SK-N-SH treated with all-trans-retinoic acid at 6 μM for 48 hours (cell line): ENCODE measurements at regions not wholly inside any gene's neighbourhood (a gene's known extent, or its start where the extent isn't known, plus 50 kb on each side); places are given as distances from the start of the nearest gene placed in this dataset.

Source experiments
- ATAC-seq: fragments of 200-7000 bp; cut with Tn5 transposase; 3 replicates; pipeline ENCODE4 v1.9.1; 2020; ENCODE audit warnings: mild to moderate bottlenecking, moderate library complexity
- ARNTL ChIP-seq: fragments of 450-650 bp; formaldehyde crosslinking; IDR thresholded peaks from 2 replicates; pipeline ENCODE4 v1.5.0; 2020; ENCODE audit warnings: low read depth, mild to moderate bottlenecking, moderate library complexity, borderline replicate concordance
- BACH2 ChIP-seq: fragments of 250-450 bp; sonication (Bioruptor Pico); IDR thresholded peaks from 2 replicates; pipeline ENCODE4 v1.9.0; 2021; ENCODE audit warnings: mild to moderate bottlenecking, borderline replicate concordance
- ESRRG ChIP-seq: fragments of 250-450 bp; sonication (Bioruptor Pico); IDR thresholded peaks from 2 replicates; pipeline ENCODE4 v1.6.1; 2021; ENCODE audit warnings: mild to moderate bottlenecking
- GLIS3 ChIP-seq: fragments of 250-450 bp; sonication (Bioruptor Pico); IDR thresholded peaks from 2 replicates; pipeline ENCODE4 v1.5.0; 2020; ENCODE audit warnings: mild to moderate bottlenecking, moderate library complexity
- ISL1 ChIP-seq: fragments of 250-450 bp; sonication (Bioruptor Pico); IDR thresholded peaks from 2 replicates; pipeline ENCODE4 v2.1.2; 2022; ENCODE audit warnings: mild to moderate bottlenecking, moderate library complexity
- OSR1 ChIP-seq: fragments of 250-450 bp; sonication (Bioruptor Pico); IDR thresholded peaks from 2 replicates; pipeline ENCODE4 v1.8.0; 2022; ENCODE audit warnings: moderate library complexity, mild to moderate bottlenecking, inconsistent platforms
- PATZ1 ChIP-seq: fragments of 250-450 bp; sonication (Bioruptor Pico); IDR thresholded peaks from 2 replicates; pipeline ENCODE4 v1.8.0; 2020; ENCODE audit warnings: mild to moderate bottlenecking, moderate library complexity, borderline replicate concordance
- POU6F1 ChIP-seq: fragments of 250-450 bp; sonication (Bioruptor Pico); IDR thresholded peaks from 2 replicates; pipeline ENCODE4 v1.8.0; 2021; ENCODE audit warnings: low read depth, mild to moderate bottlenecking, moderate library complexity, borderline replicate concordance
- PPARA ChIP-seq: fragments of 250-450 bp; sonication (Bioruptor Pico); IDR thresholded peaks from 2 replicates; pipeline ENCODE4 v1.5.0; 2020; ENCODE audit warnings: mild to moderate bottlenecking, borderline replicate concordance
- RARB ChIP-seq: fragments of 250-450 bp; sonication (Bioruptor Pico); IDR thresholded peaks from 2 replicates; pipeline ENCODE4 v1.8.0; 2021; ENCODE audit warnings: mild to moderate bottlenecking, moderate library complexity
- SNAI2 ChIP-seq: fragments of 250-450 bp; sonication (Bioruptor Pico); IDR thresholded peaks from 2 replicates; pipeline ENCODE4 v1.5.0; 2020; ENCODE audit warnings: mild to moderate bottlenecking, moderate library complexity
- TCF4 ChIP-seq: fragments of 250-450 bp; sonication (Bioruptor Pico); IDR thresholded peaks from 2 replicates; pipeline ENCODE4 v1.8.0; 2021; ENCODE audit warnings: mild to moderate bottlenecking, moderate library complexity, borderline replicate concordance
- TOX ChIP-seq: fragments of 250-450 bp; sonication (Bioruptor Pico); IDR thresholded peaks from 2 replicates; pipeline ENCODE4 v1.8.0; 2021; ENCODE audit warnings: mild to moderate bottlenecking, moderate library complexity, borderline replicate concordance
- ZC3H10 ChIP-seq: fragments of 250-450 bp; sonication (Bioruptor Pico); IDR thresholded peaks from 2 replicates; pipeline ENCODE4 v1.5.1; 2021; ENCODE audit warnings: mild to moderate bottlenecking, moderate library complexity
- ZFP3 ChIP-seq: fragments of 250-450 bp; sonication (Bioruptor Pico); IDR thresholded peaks from 2 replicates; pipeline ENCODE4 v1.5.0; 2020; ENCODE audit warnings: mild to moderate bottlenecking, moderate library complexity
- ZFP30 ChIP-seq: fragments of 450-650 bp; formaldehyde crosslinking; IDR thresholded peaks from 2 replicates; pipeline ENCODE4 v1.5.0; 2022; ENCODE audit warnings: mild to moderate bottlenecking, moderate library complexity
- ZNF565 ChIP-seq: fragments of 450-650 bp; formaldehyde crosslinking; conservative IDR thresholded peaks from 2 replicates; pipeline ENCODE4 v1.5.0; 2020; ENCODE audit warnings: low read depth, mild to moderate bottlenecking, moderate library complexity
- ZNF70 ChIP-seq: fragments of 450-650 bp; formaldehyde crosslinking; IDR thresholded peaks from 2 replicates; pipeline ENCODE4 v1.5.0; 2020; ENCODE audit warnings: mild to moderate bottlenecking, moderate library complexity
- ZNF8 ChIP-seq: fragments of 450-650 bp; formaldehyde crosslinking; IDR thresholded peaks from 2 replicates; pipeline ENCODE4 v1.5.0; 2020; ENCODE audit warnings: mild to moderate bottlenecking, moderate library complexity
- TF ChIP-seq, protein P1 (sequence below): fragments of 250-450 bp; sonication (Bioruptor Pico); IDR thresholded peaks from 2 replicates; pipeline ENCODE4 v1.5.1; 2020; ENCODE audit warnings: low read depth, mild to moderate bottlenecking, moderate library complexity

DNA sequence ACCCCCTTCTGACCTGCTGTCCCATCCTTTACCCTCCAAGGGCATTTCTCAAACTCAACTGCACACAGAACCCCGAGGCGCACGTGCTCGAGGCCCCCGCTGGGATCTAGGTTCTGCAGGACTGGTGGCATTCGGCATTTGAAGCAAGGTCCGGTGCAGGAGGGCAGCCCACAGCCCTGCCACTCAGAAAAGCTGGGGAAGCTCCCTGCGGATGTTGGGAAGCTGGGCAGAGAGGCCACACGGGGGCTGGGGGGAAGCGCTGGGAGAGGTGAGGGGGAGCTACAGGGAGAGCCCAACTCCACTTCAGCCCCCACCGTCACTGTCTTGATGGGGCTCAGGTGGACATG, 51.2 kb upstream of the SLCO4A1 start:
- no peak for ATAC-seq
- TF ChIP-seq ESRRG (CRISPR knock-in tag), result no peak
- no peak for TF ChIP-seq GLIS3 (CRISPR knock-in tag)
- TF ChIP-seq TOX (CRISPR knock-in tag), result no peak
- TF ChIP-seq PATZ1 (CRISPR knock-in tag), result no peak
- no peak for TF ChIP-seq TCF4 (CRISPR knock-in tag)
- no peak for TF ChIP-seq OSR1
- no peak for TF ChIP-seq ZNF70 (CRISPR knock-in tag)
- TF ChIP-seq PPARA (CRISPR knock-in tag), result no peak
- no peak for TF ChIP-seq BACH2 (CRISPR knock-in tag)
- no peak for TF ChIP-seq ZFP30 (CRISPR knock-in tag)
- no peak for TF ChIP-seq POU6F1 (CRISPR knock-in tag)
- no peak for TF ChIP-seq SNAI2 (CRISPR knock-in tag)
- no peak for TF ChIP-seq ISL1 (CRISPR knock-in tag)
- TF ChIP-seq ZC3H10 (CRISPR knock-in tag), result no peak
- TF ChIP-seq ZNF8, result no peak
- no peak for TF ChIP-seq RARB (CRISPR knock-in tag)
- no peak for TF ChIP-seq ZNF565
- no peak for TF ChIP-seq ARNTL
- TF ChIP-seq, all 23 proteins: peak for 0

DNA sequence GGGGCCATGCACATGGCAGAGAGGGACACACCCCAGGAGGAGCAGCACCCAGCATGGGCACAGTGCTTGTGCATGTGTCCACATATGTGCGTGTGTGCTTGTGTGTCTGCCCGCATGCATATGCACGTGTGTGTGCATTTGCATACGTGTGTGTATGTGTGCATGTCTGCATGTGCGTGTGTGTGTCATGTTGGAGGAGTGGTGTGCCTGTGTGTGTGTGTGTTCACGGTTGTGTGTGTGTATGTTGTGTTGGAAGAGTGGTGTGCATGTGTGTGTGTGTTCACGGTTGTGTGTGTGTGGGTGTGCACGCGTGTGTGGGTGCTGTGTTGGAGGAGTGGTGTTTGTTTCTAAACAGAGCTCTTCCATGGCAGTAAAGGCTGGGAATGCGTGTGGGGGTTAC, 50.7 kb upstream of the SLCO4A1 start:
- TF ChIP-seq ZNF565 (no peak), ZNF8 (no peak), GLIS3 (CRISPR knock-in tag) (no peak), ZC3H10 (CRISPR knock-in tag) (no peak), BACH2 (CRISPR knock-in tag) (no peak), POU6F1 (CRISPR knock-in tag) (no peak), PPARA (CRISPR knock-in tag) (no peak), SNAI2 (CRISPR knock-in tag) (no peak), OSR1 (no peak), ZFP3 (CRISPR knock-in tag) (no peak), PATZ1 (CRISPR knock-in tag) (no peak), ARNTL (no peak), TCF4 (CRISPR knock-in tag) (no peak), ZNF70 (CRISPR knock-in tag) (no peak), ESRRG (CRISPR knock-in tag) (no peak), RARB (CRISPR knock-in tag) (no peak)
- TF ChIP-seq, protein P1, sequence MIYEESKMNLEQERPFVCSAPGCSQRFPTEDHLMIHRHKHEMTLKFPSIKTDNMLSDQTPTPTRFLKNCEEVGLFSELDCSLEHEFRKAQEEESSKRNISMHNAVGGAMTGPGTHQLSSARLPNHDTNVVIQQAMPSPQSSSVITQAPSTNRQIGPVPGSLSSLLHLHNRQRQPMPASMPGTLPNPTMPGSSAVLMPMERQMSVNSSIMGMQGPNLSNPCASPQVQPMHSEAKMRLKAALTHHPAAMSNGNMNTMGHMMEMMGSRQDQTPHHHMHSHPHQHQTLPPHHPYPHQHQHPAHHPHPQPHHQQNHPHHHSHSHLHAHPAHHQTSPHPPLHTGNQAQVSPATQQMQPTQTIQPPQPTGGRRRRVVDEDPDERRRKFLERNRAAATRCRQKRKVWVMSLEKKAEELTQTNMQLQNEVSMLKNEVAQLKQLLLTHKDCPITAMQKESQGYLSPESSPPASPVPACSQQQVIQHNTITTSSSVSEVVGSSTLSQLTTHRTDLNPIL (CRISPR knock-in tag), result no peak
- ATAC-seq, result no peak
